Tibial nerve (tissue), 4 donors: ENCODE measurements at regions not wholly inside any gene's neighbourhood (a gene's known extent, or its start where the extent isn't known, plus 50 kb on each side); places are given as distances from the start of the nearest gene placed in this dataset.

Source experiments
- EP300 ChIP-seq, 2 donors: sonication (generic); formaldehyde crosslinking; IDR thresholded peaks; one replicate each; pipeline ENCODE4 v1.6.1; 2017; ENCODE audit warnings: antibody characterized with exemption in 2 of 2, mild to moderate bottlenecking in 1 of 2
- POLR2A ChIP-seq, 2 donors: fragments of 450-650 bp; IDR thresholded peaks; one replicate each; pipeline ENCODE4 v1.6.1; 2017; ENCODE audit warnings: antibody characterized with exemption in 2 of 2, mild to moderate bottlenecking in 2 of 2, moderate library complexity in 2 of 2
- TF ChIP-seq, protein P1 (sequence below), 5 experiments: fragments of 200-600 bp in 3 of 5; fragments of 450-650 bp in 2 of 5; sonication (generic) in 3 of 5; IDR thresholded peaks; one replicate each; pipeline ENCODE4 v1.5.1; 2016 to 2019; ENCODE audit warnings: antibody characterized with exemption in 5 of 5, mild to moderate bottlenecking in 3 of 5, moderate library complexity in 2 of 5

DNA sequence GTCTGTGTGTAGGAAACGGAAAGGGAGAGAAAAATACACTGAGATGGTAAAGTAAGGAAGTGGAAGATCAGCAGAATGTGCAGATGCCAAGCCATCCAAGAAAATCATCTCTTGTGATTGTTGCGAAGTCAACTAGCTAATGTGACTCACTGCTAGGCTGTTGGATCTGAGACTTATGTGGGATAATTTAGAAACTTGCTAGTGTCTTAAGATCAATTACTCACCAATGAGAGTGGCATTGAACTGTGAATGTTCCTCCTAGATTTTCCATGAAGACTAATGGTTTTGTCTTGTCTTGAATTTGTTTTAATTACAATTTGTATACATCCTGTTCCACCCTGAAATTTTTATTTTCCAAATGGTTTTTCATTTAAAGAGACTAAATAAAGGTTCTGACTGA, 771.6 kb downstream of the EFNB2 start:
- TF ChIP-seq, protein P1, sequence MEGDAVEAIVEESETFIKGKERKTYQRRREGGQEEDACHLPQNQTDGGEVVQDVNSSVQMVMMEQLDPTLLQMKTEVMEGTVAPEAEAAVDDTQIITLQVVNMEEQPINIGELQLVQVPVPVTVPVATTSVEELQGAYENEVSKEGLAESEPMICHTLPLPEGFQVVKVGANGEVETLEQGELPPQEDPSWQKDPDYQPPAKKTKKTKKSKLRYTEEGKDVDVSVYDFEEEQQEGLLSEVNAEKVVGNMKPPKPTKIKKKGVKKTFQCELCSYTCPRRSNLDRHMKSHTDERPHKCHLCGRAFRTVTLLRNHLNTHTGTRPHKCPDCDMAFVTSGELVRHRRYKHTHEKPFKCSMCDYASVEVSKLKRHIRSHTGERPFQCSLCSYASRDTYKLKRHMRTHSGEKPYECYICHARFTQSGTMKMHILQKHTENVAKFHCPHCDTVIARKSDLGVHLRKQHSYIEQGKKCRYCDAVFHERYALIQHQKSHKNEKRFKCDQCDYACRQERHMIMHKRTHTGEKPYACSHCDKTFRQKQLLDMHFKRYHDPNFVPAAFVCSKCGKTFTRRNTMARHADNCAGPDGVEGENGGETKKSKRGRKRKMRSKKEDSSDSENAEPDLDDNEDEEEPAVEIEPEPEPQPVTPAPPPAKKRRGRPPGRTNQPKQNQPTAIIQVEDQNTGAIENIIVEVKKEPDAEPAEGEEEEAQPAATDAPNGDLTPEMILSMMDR (IDR thresholded peaks at IDR 0.05) = no peak
- TF ChIP-seq POLR2A (IDR thresholded peaks at IDR 0.05) (no peak), EP300 (IDR thresholded peaks at IDR 0.05) (no peak)
